ENCODE measurements at regions not wholly inside any gene's neighbourhood (a gene's known extent, or its start where the extent isn't known, plus 50 kb on each side); places are given as distances from the start of the nearest gene placed in this dataset.

DNA sequence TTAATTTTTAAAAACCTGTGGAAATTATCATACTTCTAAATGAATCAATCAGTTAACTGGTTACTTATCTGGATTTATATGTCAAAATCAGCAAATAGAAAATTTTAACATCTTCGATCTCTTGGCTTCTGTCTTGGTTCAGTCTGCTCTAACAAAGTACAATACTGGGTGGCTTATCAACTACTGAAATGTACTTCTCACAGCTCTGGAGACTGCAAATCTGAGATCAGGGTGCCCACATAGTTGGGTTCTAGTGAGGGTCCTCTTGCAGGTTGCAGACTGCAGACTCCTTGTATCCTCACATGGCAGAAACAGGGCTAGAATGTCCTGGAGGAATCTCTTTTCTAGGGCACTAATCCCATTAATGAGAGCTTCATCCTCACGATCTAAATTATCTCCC, 1851.6 kb upstream of the TENM3 start:
- DNase-seq (ENCODE audit: low read depth), result no peak

DNA sequence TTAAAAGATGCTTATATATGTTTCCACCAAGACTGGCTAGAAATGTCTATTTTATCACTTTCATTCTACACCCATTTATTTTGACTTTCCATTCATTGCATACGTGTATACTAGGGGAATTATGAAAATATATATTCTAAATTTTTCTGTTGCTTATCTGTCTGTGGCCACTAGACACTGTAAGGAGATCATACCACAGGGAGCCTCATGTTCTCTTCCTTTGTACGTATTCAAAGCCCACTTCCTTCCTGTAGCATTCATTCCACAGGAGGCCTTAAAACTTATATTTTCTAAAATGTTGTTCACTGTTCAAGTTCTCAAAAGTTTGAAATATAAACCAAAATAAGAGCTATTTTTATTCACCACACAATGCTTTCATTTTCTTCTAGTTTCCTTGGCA, 1848.9 kb upstream of the TENM3 start:
- DNase-seq (ENCODE audit: low read depth), result no peak

DNA sequence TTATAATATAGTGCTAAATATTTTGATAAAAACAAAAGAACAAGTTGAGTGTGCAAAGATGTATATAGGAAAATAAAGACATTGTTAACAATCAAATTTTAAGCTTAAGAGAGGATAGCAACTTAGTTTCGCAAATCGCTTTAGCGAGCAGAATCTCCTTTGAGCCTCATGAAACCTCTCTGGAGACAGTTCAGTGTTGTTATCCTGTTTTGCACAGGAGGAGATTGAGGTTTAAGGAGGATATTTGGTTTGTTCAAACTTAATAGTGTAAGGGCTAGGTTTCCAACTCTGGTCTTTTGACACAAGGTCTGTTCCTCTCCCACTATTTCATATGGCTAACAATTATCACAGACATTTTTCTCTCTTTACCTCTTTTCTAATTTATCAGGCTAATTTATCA, 1848.5 kb upstream of the TENM3 start:
- no peak for DNase-seq (ENCODE audit: low read depth)

DNA sequence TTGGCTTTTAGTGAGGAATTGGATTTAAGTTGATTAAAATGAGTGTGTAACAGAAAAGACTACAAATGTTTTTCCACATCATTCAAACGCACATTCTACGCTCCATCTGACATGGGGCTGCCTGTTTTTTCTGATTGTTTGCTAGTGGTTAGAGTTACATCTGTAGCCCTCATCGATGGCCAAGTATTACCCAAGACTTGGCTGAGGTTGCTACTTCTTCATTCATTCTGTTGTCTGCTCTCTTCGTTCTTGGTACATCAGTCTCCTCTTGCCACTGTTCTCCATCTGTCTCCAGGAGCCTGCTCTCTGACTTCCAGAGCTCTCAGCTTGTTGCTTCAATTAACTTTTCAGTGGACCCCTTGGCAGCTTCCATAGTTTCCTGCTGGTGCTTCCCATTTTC, 1844.6 kb upstream of the TENM3 start:
- DNase-seq (ENCODE audit: low read depth), result no peak

DNA sequence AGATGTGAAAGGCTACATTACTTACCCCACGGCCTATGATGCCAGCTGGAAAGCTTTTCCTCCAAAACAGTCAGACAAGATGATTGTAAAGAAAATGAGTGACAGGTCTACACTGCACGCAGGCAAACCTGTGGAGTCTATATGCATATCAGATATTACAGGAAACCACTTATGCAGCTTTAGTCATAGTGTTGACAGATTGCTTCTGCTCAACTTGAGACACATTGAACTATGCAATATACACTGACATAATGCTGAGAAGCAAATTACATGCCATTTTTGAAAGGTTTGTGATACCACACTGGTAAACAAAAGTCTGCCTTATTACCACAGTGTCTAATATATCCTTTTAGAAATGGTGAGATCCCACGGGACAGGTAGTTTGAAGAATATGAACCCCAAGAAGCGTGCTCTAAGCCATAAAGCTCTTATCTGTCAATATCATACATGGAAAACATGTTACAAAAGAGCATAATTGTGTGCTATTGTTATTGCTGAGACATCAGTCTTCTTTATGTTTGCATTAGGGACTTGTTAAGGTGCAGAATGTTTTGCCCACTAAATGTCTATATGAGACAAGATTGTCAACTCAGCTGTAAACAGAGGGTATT, 1835.8 kb upstream of the TENM3 start:
- no peak for DNase-seq (ENCODE audit: low read depth)

DNA sequence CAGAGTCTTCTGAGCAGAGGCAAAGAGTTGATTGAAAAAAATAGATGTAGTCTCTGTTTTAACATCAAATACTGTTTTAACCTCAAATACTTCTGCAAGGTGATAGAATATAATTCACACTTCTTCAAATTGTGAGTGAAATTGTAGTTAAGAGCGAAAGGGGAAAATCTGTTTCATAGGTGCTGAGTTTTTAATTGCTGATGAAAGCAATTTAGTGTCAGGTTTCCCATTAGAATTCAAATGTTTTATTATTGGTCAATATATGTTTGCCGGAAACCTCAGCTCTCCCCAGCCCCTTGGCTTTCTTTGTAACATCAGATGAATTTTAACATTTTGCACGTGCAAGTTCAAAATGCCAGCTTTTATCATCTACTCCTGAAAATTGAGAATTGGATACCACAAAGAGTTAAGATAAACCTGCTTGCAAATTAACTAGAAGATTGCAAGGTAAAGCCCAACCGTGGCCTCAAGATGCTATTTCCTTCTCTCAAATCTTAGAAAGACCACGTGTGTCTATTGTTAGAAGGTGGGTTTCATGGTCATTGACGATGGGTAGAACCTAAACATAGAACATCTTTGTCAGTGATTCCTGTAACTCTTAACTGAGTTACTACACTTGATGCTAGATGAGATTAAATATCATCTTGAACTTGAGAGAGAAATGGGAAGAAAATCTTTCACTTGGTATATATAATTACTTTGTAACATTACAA, 1824.2 kb upstream of the TENM3 start:
- no peak for DNase-seq (ENCODE audit: low read depth)

DNA sequence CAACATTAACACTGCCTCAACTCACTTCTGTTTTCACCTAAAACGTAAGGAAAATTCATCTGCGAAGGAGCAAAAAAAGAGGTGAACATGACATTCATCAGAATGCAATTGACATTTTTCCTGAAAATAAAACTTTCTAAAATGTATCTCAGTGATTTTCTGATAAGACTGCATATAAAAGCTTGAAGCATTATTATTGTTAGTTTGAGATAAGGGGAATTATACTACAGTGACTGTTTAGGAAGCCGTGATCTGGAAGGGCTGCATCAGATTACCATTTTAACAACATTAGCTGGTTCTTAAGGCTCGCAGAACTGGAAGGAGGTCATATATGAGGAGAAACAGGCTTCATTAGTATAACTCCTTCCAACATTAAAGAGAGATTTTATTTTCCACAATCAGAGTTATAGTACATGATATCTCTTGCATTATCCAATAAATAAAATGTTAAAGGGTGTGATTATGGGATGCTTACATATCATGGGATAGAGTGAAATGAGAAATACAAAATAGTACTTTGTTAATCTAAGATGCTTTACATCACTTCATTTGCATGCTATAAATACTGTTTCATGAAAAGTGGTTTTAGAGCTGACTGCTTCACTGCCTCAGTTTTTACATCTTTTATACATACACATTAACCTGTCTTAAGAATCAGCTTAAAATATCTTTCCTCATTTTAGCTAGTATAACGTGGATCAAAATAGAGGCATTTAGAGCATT, 1820.1 kb upstream of the TENM3 start:
- DNase-seq (ENCODE audit: low read depth), result no peak

DNA sequence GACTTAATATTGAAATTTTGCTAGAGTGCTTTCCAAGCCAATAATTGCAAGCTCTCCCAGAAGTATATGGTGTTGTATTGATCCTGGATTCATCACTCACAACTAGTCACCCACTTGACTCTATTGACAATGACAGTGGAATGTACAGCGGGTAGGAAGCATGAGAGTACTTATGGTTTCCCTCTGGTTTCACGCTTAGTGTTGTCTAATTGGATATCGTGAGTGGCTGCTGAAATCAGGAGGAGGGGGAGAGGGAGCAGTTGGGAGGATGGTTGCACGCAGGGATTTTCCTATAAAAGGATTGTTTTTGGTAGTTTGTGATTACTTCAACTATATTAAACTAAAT, 1819.5 kb upstream of the TENM3 start:
- DNase-seq (ENCODE audit: low read depth), result no peak

DNA sequence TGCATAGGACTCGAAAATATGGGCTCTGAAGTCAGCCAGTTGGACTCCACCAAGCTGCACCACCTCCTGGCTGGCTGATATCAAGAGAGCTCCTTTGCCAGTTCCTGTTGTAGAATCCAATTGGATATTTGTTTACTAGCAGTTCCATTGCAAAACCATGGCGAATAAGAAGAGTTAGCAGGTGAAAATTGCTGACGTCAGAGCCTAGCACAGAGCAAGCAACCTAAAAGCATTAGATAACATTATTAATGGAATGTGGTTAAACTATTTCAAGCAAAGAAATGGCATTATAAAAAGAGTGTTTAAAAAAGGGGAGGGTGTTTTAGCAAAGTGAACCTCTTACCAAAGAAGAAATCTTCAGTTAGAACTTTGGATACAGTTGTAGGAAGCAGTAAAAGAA, 1816.3 kb upstream of the TENM3 start:
- DNase-seq (ENCODE audit: low read depth), result no peak

DNA sequence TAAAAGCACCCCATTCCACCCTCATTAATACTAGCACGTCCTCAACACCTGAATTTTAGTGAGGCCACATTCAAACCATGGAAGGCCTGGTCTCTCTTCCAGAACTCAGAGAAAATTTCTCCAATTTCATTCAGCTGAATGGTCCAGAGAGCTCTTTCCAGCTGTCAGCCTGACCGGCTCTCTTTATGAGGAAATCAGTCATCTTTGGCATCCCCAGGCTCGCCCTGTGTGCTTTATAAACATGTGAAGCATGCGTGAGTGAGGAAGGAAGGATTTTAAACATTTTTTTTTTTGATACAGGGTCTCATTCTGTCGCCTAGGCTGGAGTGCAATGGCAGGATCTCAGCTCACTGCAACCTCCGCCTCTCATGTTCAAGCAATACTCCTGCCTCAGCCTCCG, 1812.9 kb upstream of the TENM3 start:
- DNase-seq (ENCODE audit: low read depth), result no peak

DNA sequence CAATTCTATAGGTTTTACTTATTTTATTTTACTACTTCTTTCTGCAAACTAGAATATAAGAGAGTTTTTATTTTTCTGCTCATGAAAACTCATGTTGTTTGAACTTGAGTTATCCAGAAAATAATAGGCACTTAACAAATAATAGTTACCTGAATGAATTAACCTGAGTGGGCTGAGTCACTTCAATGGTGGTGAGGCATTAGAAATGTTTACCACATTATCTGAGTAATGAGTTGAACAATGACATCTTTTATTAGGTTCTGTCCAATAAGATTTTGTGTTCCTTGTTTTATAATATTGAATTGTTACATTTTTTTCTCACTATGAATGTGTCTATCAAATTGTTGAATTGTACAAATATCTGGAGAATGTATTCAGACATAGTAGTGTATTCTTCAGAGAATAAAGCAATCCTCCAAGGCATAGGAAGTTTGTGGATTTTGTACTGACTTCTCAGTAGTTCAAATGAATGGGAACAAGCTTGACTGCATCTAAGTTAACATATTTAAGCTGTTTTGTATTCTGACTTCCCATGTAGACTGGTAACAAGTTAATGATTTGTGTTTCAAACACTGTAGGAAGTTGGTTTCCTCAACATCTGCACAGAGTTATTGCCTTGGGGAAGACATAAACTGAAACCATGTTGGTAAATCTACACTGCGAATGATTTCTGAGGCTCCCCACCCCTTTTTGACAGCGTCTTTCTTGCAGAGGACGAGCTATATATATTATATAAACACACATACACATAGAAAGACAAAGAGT, 1808.9 kb upstream of the TENM3 start:
- no peak for DNase-seq (ENCODE audit: low read depth)

DNA sequence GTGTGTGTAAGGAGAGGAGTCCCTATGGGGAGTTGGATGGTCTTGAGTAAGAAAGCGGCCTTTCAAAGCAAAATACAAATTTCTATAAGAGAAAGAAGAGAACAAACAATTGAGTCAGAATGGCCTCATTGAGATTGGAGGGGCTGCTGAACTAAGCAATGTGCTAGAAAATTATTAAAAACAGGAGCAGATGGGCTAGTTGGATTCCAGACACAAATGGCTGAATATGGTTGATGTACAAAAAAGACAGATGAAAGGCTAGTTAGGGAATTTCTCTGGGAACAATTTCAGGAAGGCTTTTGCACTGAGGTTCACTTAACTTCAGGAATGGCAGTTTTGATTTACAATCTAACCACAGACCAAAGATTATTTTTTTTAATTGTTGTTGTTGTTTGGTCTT, 1806.8 kb upstream of the TENM3 start:
- no peak for DNase-seq (ENCODE audit: low read depth)

DNA sequence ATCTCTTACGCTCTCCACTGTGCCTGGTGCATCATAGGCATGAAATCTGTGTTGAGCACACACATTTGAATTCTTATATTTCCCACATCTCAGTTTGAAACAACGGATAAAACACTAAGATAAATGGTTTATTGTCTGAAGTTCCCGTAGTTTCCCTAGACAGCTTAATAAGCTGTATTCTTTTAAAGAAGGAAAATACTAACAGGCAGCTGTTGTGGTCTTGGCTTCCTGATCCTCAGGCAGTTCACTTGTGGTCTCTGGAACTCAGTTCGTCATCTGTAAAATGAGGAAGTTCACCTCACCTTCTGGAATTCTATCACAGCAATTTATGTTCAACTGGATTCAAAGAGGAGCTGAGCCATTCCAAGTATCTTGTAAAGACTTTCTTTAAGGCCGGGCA, 1805.6 kb upstream of the TENM3 start:
- no peak for DNase-seq (ENCODE audit: low read depth)

DNA sequence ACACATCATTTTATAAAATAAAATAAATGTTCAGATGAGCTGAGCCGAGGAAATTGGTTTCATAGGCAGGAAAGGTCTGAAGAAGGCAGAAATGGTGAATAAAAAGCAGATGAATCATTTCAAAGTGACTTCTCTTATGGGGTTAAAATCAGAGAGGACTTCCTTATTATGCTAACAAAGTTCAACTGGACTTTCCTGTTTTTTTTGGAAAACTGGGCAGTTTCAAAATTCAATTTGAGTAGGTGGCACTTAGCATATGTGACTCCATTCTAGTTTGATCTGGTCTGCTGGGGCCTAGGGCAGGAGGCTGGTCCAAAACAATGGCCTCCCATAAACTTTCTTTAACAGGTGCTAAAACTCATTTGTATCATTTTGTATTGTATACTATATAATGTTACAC, 1794.9 kb upstream of the TENM3 start:
- no peak for DNase-seq (ENCODE audit: low read depth)

DNA sequence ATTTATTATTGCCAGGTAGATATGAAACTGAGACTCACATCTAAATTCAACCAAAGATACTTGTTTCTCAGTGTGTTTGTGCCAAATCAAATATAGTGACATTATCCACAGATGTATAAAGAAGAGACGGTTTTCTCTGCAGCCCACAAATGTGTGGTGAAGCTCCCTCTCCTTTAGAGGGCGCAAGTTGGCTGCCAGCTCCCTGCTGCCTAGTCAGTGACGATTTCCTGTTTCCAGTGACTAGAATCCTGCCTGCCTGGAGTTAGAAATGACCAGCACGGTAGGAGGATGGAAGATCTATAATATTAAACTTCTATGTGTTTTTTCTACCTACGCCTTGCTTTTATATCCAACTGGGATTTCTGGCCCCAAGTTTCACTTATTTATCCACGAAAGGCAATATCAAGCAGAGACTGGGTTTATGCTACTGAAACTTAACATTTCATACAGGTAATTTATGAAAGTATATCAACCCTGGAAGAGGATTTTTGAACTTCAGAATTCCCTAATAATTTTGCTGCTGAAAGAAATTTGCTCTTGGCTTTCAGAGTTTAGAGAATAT, 1793.7 kb upstream of the TENM3 start:
- DNase-seq (ENCODE audit: low read depth), result no peak

DNA sequence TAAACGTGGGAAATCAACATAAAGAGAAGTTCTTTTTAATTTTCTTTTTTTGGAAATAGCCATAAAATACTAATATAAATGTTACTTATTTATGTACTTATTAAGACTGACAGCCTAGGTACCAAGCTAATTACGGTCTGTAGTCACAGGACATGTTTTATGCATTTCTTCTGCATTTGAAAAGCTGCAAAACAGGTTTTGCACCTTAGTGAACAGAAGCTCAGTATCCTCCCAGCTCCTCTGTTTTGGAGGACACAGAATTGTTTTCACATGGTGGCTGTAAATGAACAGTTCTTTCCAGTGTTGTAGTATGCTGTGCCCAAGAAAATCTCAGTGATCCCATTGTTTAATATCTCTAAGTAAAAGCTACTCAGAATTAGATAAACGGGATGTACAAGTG, 1788.0 kb upstream of the TENM3 start:
- no peak for DNase-seq (ENCODE audit: low read depth)

DNA sequence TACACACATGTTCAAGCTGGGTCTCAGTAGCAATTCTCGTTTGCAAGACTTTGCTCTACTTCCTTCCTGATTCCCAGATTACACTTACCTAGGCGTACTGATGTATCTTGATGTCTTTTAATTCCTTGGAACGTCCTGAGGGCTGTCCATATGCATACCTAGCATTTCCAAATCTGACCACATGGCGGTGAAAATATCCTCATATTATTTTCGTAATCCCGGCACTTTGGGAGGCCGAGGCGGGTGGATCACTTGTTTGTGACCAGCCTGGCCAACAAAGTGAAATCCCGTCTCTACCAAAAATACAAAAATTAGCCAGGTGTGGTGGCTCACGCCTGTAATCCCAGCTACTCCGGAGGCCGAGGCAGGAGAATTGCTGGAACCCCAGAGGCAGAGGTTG, 1786.3 kb upstream of the TENM3 start:
- DNase-seq (ENCODE audit: low read depth), result no peak

DNA sequence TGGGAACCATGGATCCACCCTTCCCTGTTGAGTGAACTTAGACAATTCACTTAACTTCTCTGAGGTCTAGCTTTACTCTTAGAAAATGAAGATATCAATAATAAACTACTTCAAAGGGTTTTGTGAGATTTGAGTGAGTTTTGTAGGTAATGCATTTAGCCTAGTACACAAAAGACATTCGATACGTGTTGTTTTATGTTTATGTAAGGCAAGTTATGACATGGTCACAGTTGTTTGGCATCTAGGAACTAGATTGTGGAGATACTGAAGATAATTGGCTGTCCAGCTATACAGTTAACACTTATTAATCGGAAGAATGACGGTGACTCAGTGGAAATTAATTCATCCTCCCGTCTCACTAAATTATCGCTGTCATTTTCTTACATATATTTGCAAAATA, 1781.1 kb upstream of the TENM3 start:
- DNase-seq (ENCODE audit: low read depth), result no peak

DNA sequence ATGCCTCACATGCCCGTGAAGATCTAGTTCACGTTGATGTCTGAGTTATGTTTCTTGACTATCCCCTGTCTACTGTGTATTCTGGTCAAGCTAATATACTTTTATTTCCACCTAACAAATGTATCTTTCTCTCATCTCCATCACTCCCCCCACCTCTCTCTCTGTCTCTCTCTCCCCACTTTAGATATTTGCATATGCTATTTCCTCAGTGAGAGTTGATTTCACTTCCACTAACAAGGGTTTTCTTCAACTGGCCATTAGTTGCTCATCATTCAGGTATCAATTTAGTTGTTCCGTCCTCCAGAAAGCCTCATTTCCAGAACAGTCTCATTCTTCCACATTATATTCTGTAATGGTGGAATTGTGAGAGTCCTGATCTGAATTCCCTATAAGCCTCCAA, 1777.8 kb upstream of the TENM3 start:
- no peak for DNase-seq (ENCODE audit: low read depth)

DNA sequence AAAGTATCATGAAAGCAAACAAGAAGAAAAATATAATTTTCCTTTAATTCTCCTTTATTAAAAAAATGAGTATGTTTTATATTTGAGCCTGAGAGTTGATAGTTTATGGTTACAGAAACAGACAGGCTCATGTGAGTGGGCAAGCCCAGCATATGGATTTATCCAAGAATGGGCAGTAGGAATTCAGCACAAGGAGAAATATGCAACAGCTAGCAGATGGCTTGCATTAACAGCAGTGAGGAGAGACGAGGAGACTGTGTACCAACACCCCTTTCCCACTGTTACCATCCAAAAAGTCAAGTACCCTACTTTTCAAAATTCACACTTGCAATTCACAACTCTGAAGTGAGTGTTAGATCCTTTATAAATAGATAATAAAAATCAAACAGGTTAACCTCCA, 1760.2 kb upstream of the TENM3 start:
- no peak for DNase-seq (ENCODE audit: low read depth)

DNA sequence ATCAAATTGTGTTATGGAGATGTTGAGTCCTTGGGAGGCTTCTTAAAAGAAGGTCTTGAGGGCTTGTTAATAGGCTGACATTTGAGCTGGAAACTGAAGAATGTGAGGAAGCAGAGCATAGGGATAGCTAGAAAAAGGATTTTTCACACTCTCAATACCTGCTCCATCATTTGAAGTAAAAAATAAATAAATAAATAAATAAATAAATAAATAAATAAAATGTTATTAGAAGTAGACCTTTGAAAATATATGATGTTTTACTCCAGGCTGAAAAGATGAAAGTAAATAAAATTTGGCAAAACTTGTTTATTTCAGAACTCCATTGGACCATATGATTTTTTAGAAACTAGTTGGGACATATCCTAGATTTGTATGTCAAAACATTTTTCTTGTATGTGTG, 1757.8 kb upstream of the TENM3 start:
- no peak for DNase-seq (ENCODE audit: low read depth)

DNA sequence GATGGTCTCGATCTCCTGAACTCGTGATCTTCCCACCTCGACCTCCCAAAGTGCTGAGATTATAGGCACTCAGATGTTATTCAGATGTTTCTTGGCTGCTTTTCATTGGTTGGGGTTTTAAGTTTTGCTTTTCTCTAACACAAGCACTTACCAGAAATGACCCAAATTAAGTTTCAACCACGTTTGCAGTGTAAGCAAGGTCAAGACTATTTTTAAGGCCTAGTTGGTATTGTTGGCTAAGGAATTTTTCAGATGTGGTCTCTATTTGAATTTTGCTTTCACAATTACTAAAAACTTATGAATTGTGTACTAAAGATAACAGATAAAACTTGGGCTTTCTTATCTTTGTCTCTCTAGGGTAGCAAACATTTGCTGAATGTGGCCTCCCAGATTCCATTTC, 1756.9 kb upstream of the TENM3 start:
- DNase-seq (ENCODE audit: low read depth), result no peak

DNA sequence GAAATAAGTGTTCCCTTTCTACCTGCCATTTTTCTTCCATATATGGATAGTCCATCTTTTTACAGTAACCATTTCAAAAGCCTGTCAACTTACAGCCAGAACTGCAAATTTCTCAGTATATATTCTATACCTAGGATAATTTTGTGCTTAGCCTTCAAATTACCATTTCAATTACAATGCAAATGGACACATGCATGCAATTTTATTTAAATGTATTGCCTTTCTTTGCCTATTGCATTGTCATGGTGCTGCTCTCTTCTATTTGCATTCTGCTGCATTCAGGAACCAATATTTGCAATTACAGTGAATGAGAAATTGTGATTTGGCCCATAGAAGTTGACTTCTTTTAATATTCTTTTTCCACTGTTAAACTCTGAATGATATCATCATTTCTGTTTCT, 1753.4 kb upstream of the TENM3 start:
- DNase-seq (ENCODE audit: low read depth), result no peak

Data from HS-27A (cell line).